ENCODE measurements at regions not wholly inside any gene's neighbourhood (a gene's known extent, or its start where the extent isn't known, plus 50 kb on each side); places are given as distances from the start of the nearest gene placed in this dataset.
A peak's percentile ranks its signal among the peaks of the same experiment; 100 is the strongest.

GRCh38 chr7:41449694-41450093, 253.2 kb downstream of the INHBA start:
- TF ChIP-seq CTCF (IDR thresholded peaks at IDR 0.05; ENCODE audit: low read depth, low read length, missing input control) (no peak), YY1 (IDR thresholded peaks at IDR 0.05) (peak; percentile 22), HNF4A (conservative IDR thresholded peaks at IDR 0.05) (peak; percentile 67 to 72), GABPA (IDR thresholded peaks at IDR 0.05 in 1 of 2, conservative IDR thresholded peaks at IDR 0.05 in 1 of 2) (no peak), SP1 (IDR thresholded peaks at IDR 0.05) (peak; percentile 68)

Measured in liver (tissue), 3 donors.